ENCODE measurements at regions not wholly inside any gene's neighbourhood (a gene's known extent, or its start where the extent isn't known, plus 50 kb on each side); places are given as distances from the start of the nearest gene placed in this dataset.
"Not testable (repeated sequence)": the region's sequence is repeated elsewhere in the genome, so short reads cannot be mapped to it uniquely, and the experiment has no call there.

DNA sequence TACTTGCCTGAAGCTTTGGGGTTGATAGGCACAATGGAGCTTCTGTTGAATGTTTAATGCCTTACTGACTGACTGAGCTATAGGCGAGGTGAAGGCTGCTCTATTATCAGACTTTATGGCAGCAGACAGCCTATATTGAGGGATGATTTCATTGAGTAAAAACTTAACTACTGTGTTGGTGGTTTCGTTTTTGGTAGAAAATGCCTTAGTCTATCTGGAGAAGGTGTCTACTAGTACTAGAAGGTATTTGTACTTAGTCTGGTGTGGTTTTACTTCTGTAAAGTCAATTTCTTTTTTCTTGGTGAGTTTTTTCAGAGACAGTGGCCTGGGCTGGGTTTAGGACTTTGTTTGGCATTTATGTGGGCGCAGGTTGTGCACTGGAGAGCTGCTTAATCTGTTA lies 97.2 kb downstream of the ALG1L2 start:
- TF ChIP-seq, protein P1, sequence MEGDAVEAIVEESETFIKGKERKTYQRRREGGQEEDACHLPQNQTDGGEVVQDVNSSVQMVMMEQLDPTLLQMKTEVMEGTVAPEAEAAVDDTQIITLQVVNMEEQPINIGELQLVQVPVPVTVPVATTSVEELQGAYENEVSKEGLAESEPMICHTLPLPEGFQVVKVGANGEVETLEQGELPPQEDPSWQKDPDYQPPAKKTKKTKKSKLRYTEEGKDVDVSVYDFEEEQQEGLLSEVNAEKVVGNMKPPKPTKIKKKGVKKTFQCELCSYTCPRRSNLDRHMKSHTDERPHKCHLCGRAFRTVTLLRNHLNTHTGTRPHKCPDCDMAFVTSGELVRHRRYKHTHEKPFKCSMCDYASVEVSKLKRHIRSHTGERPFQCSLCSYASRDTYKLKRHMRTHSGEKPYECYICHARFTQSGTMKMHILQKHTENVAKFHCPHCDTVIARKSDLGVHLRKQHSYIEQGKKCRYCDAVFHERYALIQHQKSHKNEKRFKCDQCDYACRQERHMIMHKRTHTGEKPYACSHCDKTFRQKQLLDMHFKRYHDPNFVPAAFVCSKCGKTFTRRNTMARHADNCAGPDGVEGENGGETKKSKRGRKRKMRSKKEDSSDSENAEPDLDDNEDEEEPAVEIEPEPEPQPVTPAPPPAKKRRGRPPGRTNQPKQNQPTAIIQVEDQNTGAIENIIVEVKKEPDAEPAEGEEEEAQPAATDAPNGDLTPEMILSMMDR (IDR thresholded peaks at IDR 0.05) = not testable (repeated sequence)
- not testable (repeated sequence) for TF ChIP-seq POLR2AphosphoS5, EP300 (IDR thresholded peaks at IDR 0.05)

All from esophagus muscularis mucosa (tissue), 4 donors.